ENCODE measurements at regions not wholly inside any gene's neighbourhood (a gene's known extent, or its start where the extent isn't known, plus 50 kb on each side); places are given as distances from the start of the nearest gene placed in this dataset.

- no peak for TF ChIP-seq CTCF (IDR thresholded peaks at IDR 0.05; ENCODE audit: insufficient read depth, missing control alignments)
- FAIRE-seq (no peak), DNase-seq (ENCODE audit: insufficient read length, low spot score) (no peak)
Observed at GRCh38 chr7:25409897-25410636, 181.8 kb upstream of the NPVF start.

- DNase-seq (ENCODE audit: insufficient read length, low spot score) (no peak), FAIRE-seq (no peak)
- TF ChIP-seq CTCF (IDR thresholded peaks at IDR 0.05; ENCODE audit: insufficient read depth, missing control alignments): no peak
Observed at GRCh38 chr7:25420771-25421170, 192.5 kb upstream of the NPVF start.

GRCh38 chr7:25424113-25424512 lies 195.8 kb upstream of the NPVF start:
- FAIRE-seq: no peak
- no peak for DNase-seq (ENCODE audit: insufficient read length, low spot score)
- TF ChIP-seq CTCF (IDR thresholded peaks at IDR 0.05; ENCODE audit: insufficient read depth, missing control alignments): no peak

GRCh38 chr7:25424855-25425254 lies 196.6 kb upstream of the NPVF start:
- no peak for FAIRE-seq

GRCh38 chr7:25427721-25428120 lies 199.4 kb upstream of the NPVF start:
- no peak for DNase-seq (ENCODE audit: insufficient read length, low spot score)
- TF ChIP-seq CTCF (IDR thresholded peaks at IDR 0.05; ENCODE audit: insufficient read depth, missing control alignments): no peak
- FAIRE-seq: no peak

More at GRCh38 chr7:25424855-25425254, 196.6 kb upstream of the NPVF start:
- no peak for DNase-seq (ENCODE audit: insufficient read length, low spot score)
- TF ChIP-seq CTCF (IDR thresholded peaks at IDR 0.05; ENCODE audit: insufficient read depth, missing control alignments): no peak

GRCh38 chr7:25429731-25430130 lies 201.4 kb upstream of the NPVF start:
- TF ChIP-seq CTCF (IDR thresholded peaks at IDR 0.05; ENCODE audit: insufficient read depth, missing control alignments): no peak
- no peak for FAIRE-seq
- DNase-seq (ENCODE audit: insufficient read length, low spot score): no peak

GRCh38 chr7:25430200-25430931 lies 202.1 kb upstream of the NPVF start:
- no peak for FAIRE-seq
- no peak for DNase-seq (ENCODE audit: insufficient read length, low spot score)
- TF ChIP-seq CTCF (IDR thresholded peaks at IDR 0.05; ENCODE audit: insufficient read depth, missing control alignments): no peak

Data from D721Med (cell line).